Lower leg skin (tissue), 3 donors: ENCODE measurements at regions not wholly inside any gene's neighbourhood (a gene's known extent, or its start where the extent isn't known, plus 50 kb on each side); places are given as distances from the start of the nearest gene placed in this dataset.

ENCODE experiments used
- CTCF ChIP-seq, 3 donors: fragments of 450-650 bp; IDR thresholded peaks; one replicate each; pipeline ENCODE4 v1.5.1; 2016; ENCODE audit warnings: antibody characterized with exemption in 3 of 3, mild to moderate bottlenecking in 3 of 3, moderate library complexity in 2 of 3
- POLR2A ChIP-seq, 2 donors: fragments of 450-650 bp; IDR thresholded peaks; one replicate each; pipeline ENCODE4 v1.6.1; 2016 to 2017; ENCODE audit warnings: antibody characterized with exemption in 2 of 2, mild to moderate bottlenecking in 1 of 2, moderate library complexity in 1 of 2

- no peak for TF ChIP-seq CTCF (IDR thresholded peaks at IDR 0.05)
- TF ChIP-seq POLR2A (IDR thresholded peaks at IDR 0.05): no peak
Measured at GRCh38 chr2:6645672-6646071, 220.0 kb downstream of the CMPK2 start.
